ENCODE measurements at regions not wholly inside any gene's neighbourhood (a gene's known extent, or its start where the extent isn't known, plus 50 kb on each side); places are given as distances from the start of the nearest gene placed in this dataset.

DNA sequence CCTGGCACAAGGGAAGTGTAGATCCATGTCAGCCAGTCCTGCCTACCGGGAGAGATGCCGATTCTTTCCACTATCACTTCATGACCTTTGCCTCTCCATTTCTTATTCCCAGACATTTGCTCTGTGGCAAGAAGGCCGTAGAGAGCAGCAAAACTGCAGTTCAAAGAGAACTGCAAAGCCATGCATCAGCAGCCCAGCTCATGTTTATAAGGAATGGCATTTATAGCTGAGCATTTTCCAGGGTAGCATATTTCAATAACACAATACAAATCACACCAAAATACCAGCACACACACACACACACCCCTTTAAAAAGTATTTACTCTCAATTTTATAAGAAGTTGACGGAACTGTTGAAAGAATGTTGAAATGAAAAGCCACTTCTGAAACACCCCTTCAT, 126.7 kb upstream of the EGFLAM start:
- no peak overlapping the region for H3K4me3 ChIP-seq (ENCODE audit: low read depth, low read length)
- H3K27ac ChIP-seq, result no peak overlapping the region
- TF ChIP-seq, protein P1, sequence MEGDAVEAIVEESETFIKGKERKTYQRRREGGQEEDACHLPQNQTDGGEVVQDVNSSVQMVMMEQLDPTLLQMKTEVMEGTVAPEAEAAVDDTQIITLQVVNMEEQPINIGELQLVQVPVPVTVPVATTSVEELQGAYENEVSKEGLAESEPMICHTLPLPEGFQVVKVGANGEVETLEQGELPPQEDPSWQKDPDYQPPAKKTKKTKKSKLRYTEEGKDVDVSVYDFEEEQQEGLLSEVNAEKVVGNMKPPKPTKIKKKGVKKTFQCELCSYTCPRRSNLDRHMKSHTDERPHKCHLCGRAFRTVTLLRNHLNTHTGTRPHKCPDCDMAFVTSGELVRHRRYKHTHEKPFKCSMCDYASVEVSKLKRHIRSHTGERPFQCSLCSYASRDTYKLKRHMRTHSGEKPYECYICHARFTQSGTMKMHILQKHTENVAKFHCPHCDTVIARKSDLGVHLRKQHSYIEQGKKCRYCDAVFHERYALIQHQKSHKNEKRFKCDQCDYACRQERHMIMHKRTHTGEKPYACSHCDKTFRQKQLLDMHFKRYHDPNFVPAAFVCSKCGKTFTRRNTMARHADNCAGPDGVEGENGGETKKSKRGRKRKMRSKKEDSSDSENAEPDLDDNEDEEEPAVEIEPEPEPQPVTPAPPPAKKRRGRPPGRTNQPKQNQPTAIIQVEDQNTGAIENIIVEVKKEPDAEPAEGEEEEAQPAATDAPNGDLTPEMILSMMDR (IDR thresholded peaks at IDR 0.05; ENCODE audit: low read depth, low read length), result no peak
- no peaks in the 10 kb centered on the region for H3K36me3 ChIP-seq
- H3K27me3 ChIP-seq (ENCODE audit: insufficient read depth, low read depth, severe bottlenecking), result no peaks in the 10 kb centered on the region
- no peak for DNase-seq
- H3K9me3 ChIP-seq (ENCODE audit: severe bottlenecking), result no peaks in the 10 kb centered on the region

DNA sequence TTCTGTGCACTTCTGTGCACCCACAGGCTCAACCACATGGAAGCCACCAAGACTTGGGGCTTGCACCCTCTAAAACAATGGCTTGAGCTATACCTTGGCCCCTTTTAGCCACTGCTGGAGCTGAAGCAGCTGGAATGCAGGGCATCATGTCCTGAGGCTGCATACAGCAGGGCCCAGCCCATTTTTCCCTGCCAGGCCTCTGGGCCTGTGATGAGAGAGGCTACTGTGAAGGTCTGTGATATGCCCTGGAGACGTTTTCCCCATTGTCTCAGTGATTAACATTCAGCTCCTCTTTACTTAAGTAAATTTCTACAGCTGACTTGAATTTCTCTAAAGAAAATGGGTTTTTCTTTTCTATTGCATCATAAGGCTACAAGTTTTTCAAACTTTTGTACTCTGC, 134.0 kb upstream of the EGFLAM start:
- H3K27ac ChIP-seq, result no peak overlapping the region
- no peaks in the 10 kb centered on the region for H3K27me3 ChIP-seq (ENCODE audit: insufficient read depth, low read depth, severe bottlenecking)
- no peak for DNase-seq
- peaks cover 3% of the 10 kb centered on the region for H3K9me3 ChIP-seq (ENCODE audit: severe bottlenecking)
- H3K4me3 ChIP-seq (ENCODE audit: low read depth, low read length), result no peak overlapping the region
- H3K36me3 ChIP-seq, result no peaks in the 10 kb centered on the region
- TF ChIP-seq, protein P1 (IDR thresholded peaks at IDR 0.05; ENCODE audit: low read depth, low read length), result no peak

DNA sequence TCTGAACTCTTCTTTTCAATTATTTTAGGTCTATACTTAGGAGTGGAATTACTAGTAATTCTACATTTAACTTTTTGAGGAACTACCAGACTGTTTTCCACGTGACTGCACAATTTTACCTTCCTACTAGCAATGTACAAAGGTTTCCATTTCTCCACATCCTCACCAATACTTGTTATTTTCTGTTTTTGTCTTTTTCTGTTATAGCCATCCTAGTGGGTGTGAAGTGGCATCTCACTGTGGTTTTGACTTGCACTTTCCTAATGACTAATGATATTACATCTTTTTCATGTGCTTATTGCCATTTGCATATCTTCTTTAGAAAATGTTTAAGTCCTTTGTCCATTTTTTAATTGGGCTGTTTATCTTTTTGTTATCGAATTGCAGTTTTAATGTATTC, 136.9 kb upstream of the EGFLAM start:
- H3K27ac ChIP-seq, result no peak overlapping the region
- H3K36me3 ChIP-seq, result no peaks in the 10 kb centered on the region
- TF ChIP-seq, protein P1 (IDR thresholded peaks at IDR 0.05; ENCODE audit: low read depth, low read length), result no peak
- DNase-seq, result no peak
- H3K4me3 ChIP-seq (ENCODE audit: low read depth, low read length), result no peak overlapping the region
- H3K27me3 ChIP-seq (ENCODE audit: insufficient read depth, low read depth, severe bottlenecking), result no peaks in the 10 kb centered on the region
- peaks cover 3% of the 10 kb centered on the region for H3K9me3 ChIP-seq (ENCODE audit: severe bottlenecking)

DNA sequence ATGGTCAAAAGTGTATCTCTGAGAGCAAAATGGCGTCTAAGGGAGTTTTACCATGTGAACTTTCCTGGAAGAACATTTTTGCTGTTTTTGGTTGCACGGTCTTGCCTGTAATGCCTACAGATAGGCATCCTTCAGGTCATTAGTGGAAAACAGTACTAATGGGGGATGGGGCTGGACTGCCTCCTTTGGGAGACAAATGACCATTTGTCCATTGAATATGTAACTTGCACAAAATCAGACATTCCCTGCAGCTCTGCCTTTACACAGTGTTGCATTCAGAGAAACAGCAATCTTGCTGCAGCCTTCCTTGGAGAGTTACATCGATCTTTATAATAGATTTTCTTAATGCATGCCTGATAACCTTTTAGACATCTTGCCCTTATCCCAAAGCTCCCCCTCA, 138.5 kb upstream of the EGFLAM start:
- no peak for DNase-seq
- H3K4me3 ChIP-seq (ENCODE audit: low read depth, low read length), result no peak overlapping the region
- H3K9me3 ChIP-seq (ENCODE audit: severe bottlenecking), result peaks cover 3% of the 10 kb centered on the region
- H3K27ac ChIP-seq, result no peak overlapping the region
- no peaks in the 10 kb centered on the region for H3K27me3 ChIP-seq (ENCODE audit: insufficient read depth, low read depth, severe bottlenecking)
- TF ChIP-seq, protein P1 (IDR thresholded peaks at IDR 0.05; ENCODE audit: low read depth, low read length), result no peak
- no peaks in the 10 kb centered on the region for H3K36me3 ChIP-seq

DNA sequence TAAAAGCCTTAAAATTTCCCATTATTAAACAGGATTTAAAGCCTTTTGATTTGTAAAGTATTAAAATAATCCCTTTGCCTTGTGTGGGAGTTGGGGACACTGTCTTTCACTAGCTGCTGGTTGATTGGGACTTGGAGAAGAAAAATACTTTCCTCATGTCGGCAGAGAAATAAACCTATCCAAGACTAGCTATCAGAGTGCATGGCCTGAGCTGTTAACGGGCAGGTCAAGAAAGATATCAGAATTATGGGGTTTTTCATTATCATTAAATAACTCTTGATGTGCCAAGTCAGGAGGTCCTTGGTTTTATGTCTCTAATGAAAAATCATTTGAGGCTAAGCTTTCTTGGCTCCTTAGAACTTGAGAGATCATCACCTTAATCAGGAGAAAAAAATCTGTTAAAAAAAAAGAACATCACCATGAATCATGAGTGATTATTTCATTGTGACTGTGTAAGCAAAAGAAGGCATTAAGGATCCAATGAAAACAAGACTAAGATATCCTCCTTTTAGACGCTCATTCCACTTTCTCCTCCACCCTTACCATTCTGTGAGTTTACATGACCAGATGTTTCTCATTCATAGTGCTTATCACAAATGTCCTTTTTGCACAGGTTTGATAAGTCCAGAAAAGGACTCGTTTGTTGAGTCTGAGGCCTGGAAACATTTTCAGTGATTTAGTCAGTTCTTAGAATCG, 140.4 kb upstream of the EGFLAM start:
- DNase-seq, result no peak
- Histone ChIP-seq H3K36me3 (no peaks in the 10 kb centered on the region), H3K27ac (no peak overlapping the region), H3K27me3 (ENCODE audit: insufficient read depth, low read depth, severe bottlenecking) (no peaks in the 10 kb centered on the region), H3K4me3 (ENCODE audit: low read depth, low read length) (no peak overlapping the region), H3K9me3 (ENCODE audit: severe bottlenecking) (no peaks in the 10 kb centered on the region)
- TF ChIP-seq, protein P1 (IDR thresholded peaks at IDR 0.05; ENCODE audit: low read depth, low read length), result no peak

DNA sequence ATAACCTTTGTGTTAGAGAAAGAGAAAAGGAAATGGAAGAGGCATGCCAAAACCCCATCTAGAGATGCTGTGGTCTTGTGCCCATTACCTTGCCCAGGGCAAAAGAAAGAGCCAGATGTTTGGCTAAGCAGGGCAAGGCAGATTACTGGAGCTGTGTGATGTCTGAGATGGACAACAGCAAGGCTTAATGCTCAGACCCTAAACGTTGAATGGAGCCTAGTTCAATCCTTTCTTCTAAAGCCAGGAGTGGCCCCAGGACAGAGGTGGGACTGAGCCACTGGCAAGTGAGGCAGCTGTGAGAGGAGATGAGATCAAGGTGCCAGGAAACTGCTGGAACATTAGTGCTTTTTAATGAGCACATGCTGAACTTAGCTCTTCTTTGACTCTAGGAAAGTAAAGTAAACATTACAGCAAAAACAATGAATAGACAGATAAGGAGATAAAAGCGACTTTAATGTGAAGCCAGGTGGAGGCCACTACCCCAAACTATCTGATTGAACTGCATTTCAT, 143.0 kb upstream of the EGFLAM start:
- TF ChIP-seq, protein P1 (IDR thresholded peaks at IDR 0.05; ENCODE audit: low read depth, low read length), result no peak
- no peak overlapping the region for H3K27ac ChIP-seq
- no peaks in the 10 kb centered on the region for H3K27me3 ChIP-seq (ENCODE audit: insufficient read depth, low read depth, severe bottlenecking)

More for the DNA sequence above, 143.0 kb upstream of the EGFLAM start:
- DNase-seq, result no peak
- H3K4me3 ChIP-seq (ENCODE audit: low read depth, low read length), result no peak overlapping the region
- no peaks in the 10 kb centered on the region for H3K9me3 ChIP-seq (ENCODE audit: severe bottlenecking)
- H3K36me3 ChIP-seq, result no peaks in the 10 kb centered on the region

Measured in WERI-Rb-1 (cell line).